ENCODE measurements at regions not wholly inside any gene's neighbourhood (a gene's known extent, or its start where the extent isn't known, plus 50 kb on each side); places are given as distances from the start of the nearest gene placed in this dataset.

DNA sequence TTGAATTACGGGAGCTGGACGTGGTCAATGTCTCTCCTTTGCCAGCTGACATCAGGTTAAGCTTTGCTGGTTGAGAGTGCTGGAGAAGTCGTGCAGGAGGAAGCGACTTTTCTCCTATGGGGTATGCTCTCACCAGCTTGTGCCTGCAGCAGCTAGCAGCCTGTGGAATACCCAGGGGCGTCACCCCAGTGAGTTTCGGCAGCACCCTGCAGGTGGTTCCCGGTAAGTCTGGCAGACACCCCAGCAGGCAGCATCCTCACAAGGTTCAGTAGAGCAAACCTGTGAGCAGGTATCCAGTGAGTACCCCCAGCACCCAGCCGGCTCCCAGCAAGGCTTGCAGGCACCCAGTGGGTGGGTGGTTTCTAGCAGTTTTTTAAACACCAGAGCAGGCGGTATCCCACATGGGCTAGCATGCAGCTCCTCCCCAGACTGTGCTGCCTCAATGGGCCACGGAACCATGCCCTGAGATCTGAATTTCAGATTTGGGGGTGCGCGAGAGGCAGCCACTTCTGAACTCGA is 74.8 kb upstream of the SVIL start:
- H3K79me2 ChIP-seq (ENCODE audit: control insufficient read depth, insufficient read depth, low read length): no peaks in the 10 kb centered on the region
- no peak overlapping the region for H2AFZ ChIP-seq (ENCODE audit: control insufficient read depth, low read depth, low read length)
- CTCF ChIA-PET: interaction anchor here (1.6 kb wide), 1 partner anchor 10 kb away, joined by 4 read pairs; no protein-coding TSS in a partner anchor
- no peaks in the 10 kb centered on the region for H4K20me1 ChIP-seq (ENCODE audit: control insufficient read depth, insufficient read depth)
- ATAC-seq (peak; percentile 48), FAIRE-seq (no peak), DNase-seq (ENCODE audit: low read depth, low spot score) (no peak)
- TF ChIP-seq E2F8 (IDR thresholded peaks at IDR 0.05; ENCODE audit: low read depth, partially characterized antibody) (no peak), ZNF24 (IDR thresholded peaks at IDR 0.05) (no peak), STAT3 (IDR thresholded peaks at IDR 0.05; ENCODE audit: low read depth, low read length) (no peak), RAD21 (IDR thresholded peaks at IDR 0.05; ENCODE audit: insufficient read depth, low read depth, low read length) (no peak), EZH2 (IDR thresholded peaks at IDR 0.05; ENCODE audit: borderline replicate concordance, control insufficient read depth, low read depth, low read length) (no peak), NRF1 (conservative IDR thresholded peaks at IDR 0.05; ENCODE audit: low read depth, low read length) (no peak), ZNF274 (IDR thresholded peaks at IDR 0.05; ENCODE audit: insufficient read depth, insufficient read length) (no peak), JUND (IDR thresholded peaks at IDR 0.05; ENCODE audit: low read depth, low read length) (no peak), CBX3 (IDR thresholded peaks at IDR 0.05; ENCODE audit: borderline replicate concordance, low read depth) (no peak), STAT1 (conservative IDR thresholded peaks at IDR 0.05) (no peak), IRF3 (IDR thresholded peaks at IDR 0.05) (no peak), ZNF622 (IDR thresholded peaks at IDR 0.05) (no peak), ZBED1 (IDR thresholded peaks at IDR 0.05; ENCODE audit: borderline replicate concordance) (no peak)
- TF ChIP-seq, protein P1, sequence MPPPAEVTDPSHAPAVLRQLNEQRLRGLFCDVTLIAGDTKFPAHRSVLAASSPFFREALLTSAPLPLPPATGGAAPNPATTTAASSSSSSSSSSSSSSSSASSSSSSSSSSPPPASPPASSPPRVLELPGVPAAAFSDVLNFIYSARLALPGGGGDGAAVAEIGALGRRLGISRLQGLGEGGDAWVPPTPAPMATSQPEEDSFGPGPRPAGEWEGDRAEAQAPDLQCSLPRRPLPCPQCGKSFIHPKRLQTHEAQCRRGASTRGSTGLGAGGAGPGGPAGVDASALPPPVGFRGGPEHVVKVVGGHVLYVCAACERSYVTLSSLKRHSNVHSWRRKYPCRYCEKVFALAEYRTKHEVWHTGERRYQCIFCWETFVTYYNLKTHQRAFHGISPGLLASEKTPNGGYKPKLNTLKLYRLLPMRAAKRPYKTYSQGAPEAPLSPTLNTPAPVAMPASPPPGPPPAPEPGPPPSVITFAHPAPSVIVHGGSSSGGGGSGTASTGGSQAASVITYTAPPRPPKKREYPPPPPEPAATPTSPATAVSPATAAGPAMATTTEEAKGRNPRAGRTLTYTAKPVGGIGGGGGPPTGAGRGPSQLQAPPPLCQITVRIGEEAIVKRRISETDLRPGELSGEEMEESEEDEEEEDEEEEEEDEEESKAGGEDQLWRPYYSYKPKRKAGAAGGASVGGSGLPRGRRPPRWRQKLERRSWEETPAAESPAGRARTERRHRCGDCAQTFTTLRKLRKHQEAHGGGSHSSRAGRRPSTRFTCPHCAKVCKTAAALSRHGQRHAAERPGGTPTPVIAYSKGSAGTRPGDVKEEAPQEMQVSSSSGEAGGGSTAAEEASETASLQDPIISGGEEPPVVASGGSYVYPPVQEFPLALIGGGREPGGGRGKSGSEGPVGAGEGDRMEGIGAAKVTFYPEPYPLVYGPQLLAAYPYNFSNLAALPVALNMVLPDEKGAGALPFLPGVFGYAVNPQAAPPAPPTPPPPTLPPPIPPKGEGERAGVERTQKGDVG (CRISPR knock-in tag; IDR thresholded peaks at IDR 0.05): no peak
- H3K36me3 ChIP-seq (ENCODE audit: control insufficient read depth in 2 of 2, insufficient read depth in 2 of 2, low read length in 1 of 2): no peaks in the 10 kb centered on the region; a peak in 1 of 4 replicates
- H3K4me1 ChIP-seq (ENCODE audit: control insufficient read depth, insufficient read depth, low read length): no peaks in the 10 kb centered on the region
- intact Hi-C loops (cut with micrococcal nuclease; ENCODE audit: unreplicated experiment) (no loop called here), in situ Hi-C loops (cut with MboI) (no loop called here)
- SMC1A ChIA-PET (ENCODE audit: uncharacterized antibody, unreplicated experiment): interaction anchor here (1.2 kb wide), 1 partner anchor 18 kb away, joined by 4 read pairs; no protein-coding TSS in a partner anchor
- H3K4me2 ChIP-seq (ENCODE audit: control insufficient read depth, insufficient read depth): no peak overlapping the region
- no peaks in the 10 kb centered on the region for H3K9me3 ChIP-seq (replicated peaks; ENCODE audit: control insufficient read depth, insufficient read depth, low read length)
- no peak overlapping the region for H3K27ac ChIP-seq (ENCODE audit: control insufficient read depth, insufficient read depth)
- no peaks in the 10 kb centered on the region for H3K27me3 ChIP-seq (replicated peaks in 1 of 2; ENCODE audit: control insufficient read depth in 2 of 2, insufficient read depth in 2 of 2, low read length in 1 of 2)
- 46% methylated on average over 13 of the region's 13 CpGs for WGBS (ENCODE audit: insufficient coverage, insufficient replicate concordance, low lambda C conversion rate, missing lambda C conversion rate)
- POLR2A ChIA-PET: interaction anchor here (0.7 kb wide), 1 partner anchor 8 kb away, joined by 3 read pairs; no protein-coding TSS in a partner anchor
- RAD21 ChIA-PET (ENCODE audit: unreplicated experiment): no interaction called here
- H3K9ac ChIP-seq (ENCODE audit: control insufficient read depth, insufficient read depth, low read length): no peak overlapping the region
- H3K4me3 ChIP-seq: no peak overlapping the region
- BruUV-seq (replicated peaks): no TSS peak
